Right renal pelvis (tissue), 4 donors: ENCODE measurements at regions not wholly inside any gene's neighbourhood (a gene's known extent, or its start where the extent isn't known, plus 50 kb on each side); places are given as distances from the start of the nearest gene placed in this dataset.

Source experiments
- DNase-seq, 4 donors: peaks; one replicate each; pipeline ENCODE4 v3.0.0-alpha.2; 2013; ENCODE audit warnings: low read depth in 4 of 4, low spot score in 3 of 4, missing footprints in 1 of 4

DNA sequence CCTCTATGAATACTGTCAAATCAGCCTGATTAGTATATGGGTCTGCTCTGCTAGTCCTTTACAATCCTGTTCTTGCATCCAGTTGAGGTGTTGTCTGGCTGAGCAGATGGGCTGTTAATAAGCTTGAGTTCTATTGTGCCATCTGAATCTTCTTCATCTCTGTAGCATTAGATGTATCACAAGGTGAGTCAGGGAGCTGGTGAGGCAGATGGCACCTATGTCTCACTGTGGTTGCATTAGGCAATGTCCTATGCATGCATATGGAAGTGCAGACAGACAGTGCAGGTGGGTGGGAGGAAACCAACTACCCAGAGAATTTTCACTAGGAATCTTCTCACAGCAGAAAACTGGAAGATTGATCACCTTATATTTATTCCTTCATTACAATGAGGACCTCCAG is 165.7 kb upstream of the STXBP6 start:
- no peak for DNase-seq

DNA sequence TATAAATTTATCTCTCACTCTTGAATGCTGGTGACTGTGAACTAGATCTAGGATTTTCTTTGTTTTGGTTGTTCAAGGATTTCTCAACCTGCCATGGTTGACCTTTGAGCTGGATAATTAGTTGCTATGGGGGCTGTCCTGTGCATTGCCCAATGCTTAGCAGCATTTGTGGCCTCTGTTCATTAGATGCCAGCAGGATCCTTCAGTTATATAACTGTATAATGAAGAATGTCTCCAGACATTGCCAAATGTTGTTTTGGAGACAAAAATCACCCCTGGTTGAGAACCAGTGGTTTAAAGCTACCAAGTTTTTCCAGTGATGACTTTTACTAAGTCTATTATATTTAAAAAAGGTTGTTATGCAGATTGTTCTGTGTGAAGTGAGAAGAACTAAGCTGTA is 147.9 kb upstream of the STXBP6 start:
- no peak for DNase-seq

DNA sequence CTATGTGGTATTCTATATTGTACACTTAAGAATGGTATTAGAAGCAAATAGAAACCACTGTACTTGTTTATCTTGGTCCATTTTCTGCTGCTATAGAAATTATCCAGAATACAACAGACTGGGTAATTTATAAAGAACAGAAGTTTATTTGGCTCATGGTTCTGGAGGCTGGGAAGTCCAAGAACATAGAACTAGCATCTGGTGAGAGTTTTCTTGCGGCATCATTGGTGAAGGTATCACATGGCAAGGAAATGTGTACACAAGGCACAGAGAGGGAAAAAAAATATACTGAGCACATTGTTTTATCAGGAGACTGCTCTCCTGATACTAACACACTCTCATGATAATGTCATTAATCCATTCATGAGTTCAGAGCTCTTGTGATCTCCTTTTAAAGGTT is 130.3 kb upstream of the STXBP6 start:
- no peak for DNase-seq

DNA sequence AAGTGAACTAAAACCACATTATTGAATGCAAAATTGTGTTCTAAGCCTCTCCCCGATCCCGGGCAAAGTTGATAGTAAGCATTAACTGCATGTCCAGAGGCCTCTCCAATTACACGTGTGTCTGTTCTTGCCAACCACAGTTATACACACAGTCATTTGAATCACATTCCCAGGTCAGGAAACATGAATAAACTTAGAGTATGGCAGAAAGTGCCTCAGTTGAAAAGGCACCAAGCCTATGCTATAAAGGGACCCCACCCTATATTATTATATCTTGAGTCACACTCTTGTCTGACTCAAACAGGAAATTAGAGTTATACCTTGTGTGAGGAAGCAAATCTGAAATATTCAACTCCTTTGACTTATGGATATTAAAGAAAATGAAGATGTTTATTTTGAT is 128.3 kb upstream of the STXBP6 start:
- no peak for DNase-seq

DNA sequence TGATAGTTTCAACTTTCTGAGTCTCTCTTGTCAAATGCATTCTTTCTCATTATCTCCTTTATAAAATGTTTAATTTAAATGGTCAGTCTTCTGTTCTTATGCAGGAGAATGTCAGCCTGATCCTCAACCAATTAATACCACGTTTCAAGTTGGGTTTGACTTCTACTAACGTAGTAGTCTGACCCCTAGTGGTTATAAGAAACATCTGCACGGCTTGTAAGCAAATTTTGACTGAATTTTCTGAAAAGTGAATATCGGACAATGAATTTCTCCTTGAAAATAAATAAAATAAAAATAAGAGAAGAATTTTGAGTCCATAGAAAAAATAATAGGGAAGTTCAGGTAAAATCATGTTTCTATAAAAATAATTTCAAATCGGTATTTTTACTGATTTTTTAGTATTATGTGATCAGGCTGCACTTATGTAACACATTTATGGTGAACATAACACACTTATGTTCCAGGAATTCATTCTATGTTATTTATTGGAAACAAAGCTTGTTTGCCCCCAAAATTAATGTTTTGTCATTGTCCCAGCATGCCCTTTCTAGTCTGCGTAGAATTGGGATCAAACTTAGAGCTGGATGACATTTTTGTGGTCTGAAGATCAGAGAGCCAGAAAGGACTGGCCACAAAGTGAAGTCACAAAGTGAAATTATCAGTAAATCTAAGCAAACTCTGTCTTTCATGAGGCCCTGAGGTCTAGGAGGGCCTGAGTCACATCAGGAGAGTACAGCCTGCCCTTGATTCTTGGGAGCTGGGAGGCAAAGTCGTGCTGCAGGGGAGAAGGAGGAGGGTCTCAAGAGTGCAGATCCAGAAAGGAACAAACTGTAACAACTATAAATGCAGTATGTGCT is 101.2 kb upstream of the STXBP6 start:
- peak in 2 of 4 donors; percentile 18 to 19 for DNase-seq

DNA sequence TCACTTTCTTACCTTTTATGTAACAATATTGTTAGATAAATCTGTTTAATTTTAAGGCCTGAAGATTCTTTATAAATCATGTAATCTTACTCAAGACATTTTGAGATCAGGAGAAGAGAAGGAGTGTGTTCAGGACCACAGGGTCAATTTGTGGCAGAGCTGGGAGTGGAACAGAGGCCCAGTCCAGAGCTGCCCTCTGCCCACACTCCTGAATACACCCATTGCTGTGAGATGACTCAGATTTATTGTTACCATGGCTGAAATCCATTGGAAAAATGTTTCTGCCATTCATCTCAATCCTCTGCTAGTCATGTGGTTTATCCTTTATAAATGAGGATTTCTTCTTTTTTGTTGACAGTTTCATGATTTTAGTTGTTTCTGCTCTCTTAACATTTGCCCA is 100.5 kb upstream of the STXBP6 start:
- no peak for DNase-seq

DNA sequence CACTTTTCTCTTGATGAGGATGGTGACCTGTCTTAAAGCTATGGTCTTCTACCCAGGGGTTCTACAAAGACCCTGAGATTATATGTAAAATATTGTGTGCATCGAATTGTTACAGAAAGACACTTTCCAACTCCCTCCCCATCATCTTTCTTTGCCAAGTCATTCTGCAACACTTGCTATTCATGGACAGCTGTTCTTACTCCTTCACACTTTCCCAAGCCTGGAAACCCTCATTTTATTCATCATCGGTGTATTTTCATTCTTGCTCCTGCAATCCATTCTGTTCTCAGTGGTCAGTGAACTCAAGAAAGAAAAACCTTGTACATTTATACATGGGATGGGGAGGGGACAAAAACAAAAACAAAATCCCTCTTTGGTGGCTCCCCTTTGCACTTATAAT is 90.5 kb upstream of the STXBP6 start:
- no peak for DNase-seq

DNA sequence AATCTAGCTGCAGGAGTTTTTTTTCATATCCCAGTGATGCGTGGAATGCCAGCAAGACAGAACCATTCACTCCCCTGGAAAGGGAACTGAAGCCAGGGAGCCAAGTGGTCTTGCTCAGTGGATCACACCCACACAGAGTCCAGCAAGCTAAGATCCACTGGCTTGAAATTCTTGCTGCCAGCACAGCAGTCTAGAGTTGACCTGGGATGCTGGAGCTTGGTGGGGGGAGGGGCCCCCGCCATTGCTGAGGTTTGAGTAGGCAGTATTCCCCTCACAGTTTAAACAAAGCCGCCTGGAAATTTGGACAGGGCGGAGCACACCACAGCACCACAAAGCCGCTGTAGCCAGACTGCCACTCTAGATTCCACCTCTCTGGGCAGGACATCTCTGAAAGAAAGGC is 86.9 kb upstream of the STXBP6 start:
- no peak for DNase-seq

DNA sequence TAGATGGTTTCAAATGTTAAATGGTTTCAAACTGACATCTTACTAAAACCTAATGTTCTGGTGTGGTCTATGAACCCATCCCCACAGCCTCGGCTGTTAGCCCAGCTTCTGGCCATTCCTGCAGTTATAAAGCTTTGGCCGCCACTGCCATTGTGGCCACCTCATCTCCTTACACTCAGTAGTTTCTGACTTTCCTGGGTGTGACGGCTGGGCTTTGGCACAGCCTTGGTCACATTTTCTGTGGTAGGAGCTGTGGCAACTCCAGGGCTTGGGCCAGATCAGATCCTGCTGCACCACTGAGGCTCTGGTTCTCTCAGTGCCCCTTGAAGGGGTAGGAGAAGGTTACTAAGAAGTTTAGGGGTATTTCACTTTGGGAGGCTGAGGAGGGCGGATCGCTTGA is 84.2 kb upstream of the STXBP6 start:
- DNase-seq: no peak

DNA sequence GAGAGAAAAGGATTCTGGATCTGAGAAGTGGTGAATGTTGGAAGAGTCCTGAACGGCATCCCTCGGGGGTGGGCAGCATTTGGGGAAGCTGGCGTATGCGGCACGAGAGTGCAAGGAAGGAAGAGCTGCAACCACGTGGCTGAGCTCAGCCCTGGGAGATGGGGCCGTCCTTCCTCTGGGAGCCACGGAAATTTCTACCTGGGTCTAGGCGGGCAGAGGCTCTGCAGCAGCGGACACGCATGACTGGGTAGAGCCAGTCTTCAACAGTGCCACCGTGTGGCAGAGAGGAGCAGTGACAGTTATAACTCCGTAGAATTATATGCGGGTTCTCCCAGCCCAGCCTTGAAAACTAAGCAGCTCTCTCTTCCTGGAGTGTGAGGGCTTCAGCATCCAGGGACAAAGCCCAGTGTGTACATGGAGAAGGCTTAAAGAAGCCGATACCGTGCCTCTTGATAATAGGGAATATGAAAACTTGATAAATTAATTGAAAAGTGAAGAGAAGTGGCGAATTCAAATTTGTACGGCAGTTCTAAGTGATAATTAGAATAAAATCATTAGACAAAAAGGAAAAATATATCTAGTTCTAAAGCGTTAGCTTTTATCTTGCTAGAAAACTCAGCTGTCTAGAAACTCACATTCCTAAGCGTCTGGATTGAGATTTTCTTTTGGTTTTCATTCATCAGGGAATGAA is 82.9 kb upstream of the STXBP6 start:
- DNase-seq: peak; percentile 18 to 52 (median 46)

DNA sequence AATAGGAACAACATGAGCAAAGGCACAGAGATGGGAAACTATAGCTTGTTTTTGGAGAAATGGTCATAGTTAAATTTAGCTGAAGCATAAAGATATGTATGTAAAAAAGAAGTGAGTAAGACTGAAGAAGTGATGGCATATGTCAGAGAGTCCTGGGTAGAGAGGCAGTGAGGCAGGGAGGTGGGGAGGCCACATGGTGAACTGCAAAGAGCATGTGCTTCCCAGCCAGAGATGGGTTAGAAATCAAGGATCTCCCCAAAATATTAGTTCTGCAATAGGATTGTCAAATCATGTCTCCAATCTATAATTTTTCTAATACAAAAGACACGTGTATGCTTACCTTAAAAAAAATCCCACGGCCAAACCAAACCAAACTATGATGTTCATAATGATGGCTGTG is 82.1 kb upstream of the STXBP6 start:
- no peak for DNase-seq

DNA sequence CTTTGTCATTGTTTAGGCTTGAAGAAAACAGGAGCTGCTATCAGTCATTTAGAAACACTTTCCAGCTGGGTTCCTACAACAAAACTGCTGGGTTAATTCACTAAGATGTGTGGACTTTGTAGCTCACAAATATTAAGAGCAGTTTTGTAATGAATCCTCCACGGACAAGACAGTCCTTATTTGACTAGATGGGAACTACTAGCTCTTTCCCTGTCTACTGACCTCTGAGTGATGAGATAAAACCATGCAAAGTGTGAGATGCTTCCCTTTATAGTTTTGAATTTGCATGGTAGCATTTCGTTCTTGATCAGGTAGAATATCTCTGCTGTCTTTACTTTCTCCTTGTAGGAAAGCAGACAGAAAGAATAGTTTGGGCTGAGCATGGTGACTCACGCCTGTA is 72.9 kb upstream of the STXBP6 start:
- DNase-seq: no peak

DNA sequence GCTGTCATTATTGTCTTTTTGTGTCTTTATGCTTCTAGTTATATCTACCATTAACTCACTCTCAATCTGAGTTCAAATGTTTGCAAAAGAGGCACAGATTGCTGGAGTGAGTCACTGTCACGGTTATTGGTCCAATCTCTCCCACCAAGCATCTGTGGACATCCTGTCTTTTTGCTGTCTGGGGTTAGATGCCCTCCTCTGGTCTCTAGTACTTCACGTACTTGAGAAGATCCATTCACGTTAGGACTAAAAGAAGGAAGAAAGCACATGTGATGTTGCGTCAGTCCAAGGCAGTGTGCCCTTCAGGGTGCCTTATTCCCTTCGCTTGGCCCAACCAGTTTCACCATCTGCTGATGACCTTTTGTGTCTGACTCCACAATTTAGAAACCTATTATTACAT is 72.3 kb upstream of the STXBP6 start:
- no peak for DNase-seq

DNA sequence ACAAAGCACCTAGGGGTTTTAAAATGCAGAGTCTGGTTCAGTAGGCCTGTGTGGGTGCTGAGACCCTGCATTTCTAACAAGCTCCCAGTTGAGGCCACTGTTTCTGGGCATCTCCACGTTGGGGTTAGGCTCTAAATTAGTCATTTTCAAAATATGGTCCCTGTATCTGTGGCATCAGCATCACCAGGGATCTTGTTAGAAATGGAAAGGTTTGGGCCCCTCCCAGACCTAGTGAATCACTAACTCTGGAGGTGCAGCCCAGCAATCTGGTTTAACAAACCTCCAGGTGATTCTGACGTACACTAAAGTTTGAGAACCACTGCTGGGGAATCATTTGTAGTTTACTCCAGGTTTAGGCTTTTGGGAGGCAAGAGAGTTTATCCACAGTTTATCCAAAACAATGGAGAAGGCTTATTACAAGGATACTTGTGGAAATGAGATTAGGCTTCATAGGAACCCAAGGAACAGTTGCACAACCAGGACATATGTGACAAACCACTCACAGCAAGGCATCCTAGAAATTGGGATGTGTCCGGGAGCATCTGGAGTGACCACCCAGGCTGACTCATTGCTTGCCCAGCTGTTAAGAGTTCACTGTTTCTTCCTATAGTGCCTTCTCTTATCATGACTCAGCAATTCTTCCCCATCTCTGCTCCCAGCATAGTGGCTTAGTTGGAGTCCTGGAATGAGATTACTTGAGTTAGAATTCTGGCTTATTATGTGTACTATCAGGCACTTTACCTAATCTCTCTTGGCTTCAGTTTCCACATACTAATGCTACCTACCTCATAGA is 71.6 kb upstream of the STXBP6 start:
- no peak for DNase-seq

DNA sequence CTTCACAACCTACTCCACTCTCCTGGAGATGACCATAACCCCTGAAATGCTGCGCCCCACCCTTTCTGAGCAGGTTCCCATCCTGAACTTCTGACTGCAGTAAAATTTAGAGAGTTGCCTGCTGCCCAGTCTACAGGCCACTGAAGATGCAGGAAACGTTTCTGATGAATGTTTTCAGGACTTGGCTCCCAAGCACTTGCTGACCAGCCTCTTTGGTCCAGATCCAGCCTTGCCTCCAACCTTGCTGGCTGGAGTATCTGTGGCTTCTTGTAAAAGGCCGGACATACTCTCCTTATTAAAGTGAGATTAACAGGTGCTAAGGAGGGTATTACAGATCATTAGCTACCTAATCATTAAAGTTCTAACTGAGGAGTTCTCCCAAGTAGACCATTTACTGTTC is 70.3 kb upstream of the STXBP6 start:
- no peak for DNase-seq

DNA sequence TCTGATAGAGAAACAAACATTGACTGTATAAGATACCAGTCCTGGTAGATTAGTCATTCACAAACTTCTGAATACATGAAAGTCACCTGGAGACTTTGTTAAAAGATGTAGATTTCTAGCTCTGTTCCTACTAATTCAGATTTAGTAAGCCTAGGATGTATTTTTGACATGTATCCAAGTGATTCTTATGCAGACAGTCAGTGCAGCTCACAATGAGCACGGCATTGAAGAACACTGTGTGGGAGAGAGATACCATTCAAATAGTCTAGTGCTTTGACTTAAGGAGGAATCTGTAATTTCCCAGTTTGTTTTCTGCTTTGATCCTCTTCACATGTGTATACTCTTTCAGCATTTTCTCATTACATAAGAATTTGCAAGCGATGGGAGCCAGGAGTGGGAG is 68.7 kb upstream of the STXBP6 start:
- DNase-seq: no peak

DNA sequence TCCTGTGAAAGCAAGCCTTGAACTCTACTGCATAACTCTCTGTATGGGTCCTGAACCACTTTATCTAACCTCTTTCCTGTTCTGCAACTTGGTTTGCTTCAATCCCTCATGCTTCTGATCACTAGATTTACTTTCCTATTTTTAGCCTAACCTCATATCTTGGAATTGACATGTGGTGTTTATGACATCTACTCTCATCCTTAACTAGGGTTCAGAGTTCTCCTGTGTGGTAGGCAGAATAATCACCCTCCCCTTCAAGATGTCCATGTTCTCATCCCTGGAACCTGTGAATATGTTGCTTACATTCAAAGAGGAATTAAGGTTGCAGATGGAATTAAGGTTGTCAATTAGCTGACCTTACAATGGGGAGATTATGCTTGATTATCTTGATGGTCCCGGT is 67.4 kb upstream of the STXBP6 start:
- DNase-seq: no peak

DNA sequence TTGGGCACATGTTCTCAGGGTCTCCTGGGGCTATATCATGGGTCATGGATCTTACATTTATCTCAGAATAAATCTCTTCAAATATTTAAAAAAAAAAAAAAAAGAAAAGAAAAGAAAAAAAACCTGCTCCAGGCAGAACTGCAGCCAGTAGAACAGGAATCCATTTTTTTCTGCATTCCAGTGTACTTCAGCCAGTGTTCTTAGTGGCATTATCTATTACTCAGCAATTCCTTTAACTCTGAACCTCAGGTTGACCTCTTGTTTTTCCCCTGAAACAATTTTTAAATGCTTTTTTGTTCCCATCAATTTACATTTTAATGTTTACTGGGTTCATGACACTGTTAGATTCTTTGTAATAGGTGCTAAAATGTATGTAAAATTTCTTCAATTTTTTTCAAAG is 66.7 kb upstream of the STXBP6 start:
- DNase-seq: no peak

DNA sequence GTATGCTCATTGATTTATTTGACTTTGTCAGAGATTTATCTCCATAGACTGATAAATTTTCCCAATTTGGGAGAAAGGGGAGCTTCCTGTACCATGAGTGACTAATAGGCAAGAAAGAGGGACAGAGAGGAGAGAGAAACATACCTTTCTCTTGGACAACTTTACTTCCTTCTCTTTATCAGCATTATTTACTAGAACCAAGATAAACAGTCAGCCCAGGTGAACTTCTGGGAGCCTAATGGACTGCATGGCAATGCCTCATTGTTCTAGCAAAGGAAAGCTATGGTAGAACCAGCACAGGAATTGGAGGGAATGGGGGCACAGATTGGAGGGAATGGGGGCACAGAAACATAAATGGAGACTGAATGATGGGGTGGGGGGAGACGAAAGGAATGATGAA is 63.4 kb upstream of the STXBP6 start:
- no peak for DNase-seq

DNA sequence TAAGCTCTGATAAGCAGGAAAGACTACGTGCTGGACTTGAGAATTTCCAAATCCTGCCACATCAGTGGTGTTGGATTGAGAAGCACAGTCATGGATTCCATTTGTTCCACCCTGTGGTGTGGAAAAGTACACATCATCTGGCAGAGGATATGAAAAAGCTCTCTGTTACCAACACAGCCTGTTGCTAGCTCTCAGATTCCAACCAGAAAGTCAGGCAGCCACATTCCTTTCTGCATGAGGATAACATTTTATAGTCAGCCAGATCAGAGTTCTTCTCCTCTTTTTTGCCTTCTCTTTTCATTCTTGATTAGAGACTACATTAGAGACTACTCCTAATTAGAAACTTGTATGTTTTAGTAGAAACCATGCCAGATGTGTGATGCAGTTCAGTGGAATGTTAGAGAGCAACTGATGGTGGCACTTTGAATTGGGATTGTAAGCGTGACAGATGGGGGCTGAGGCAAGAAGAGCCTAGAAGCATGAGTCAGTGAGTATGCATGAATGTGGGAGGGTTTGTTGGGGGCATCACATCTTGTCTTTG is 61.2 kb upstream of the STXBP6 start:
- peak in 1 of 4 donors; percentile 20 for DNase-seq

DNA sequence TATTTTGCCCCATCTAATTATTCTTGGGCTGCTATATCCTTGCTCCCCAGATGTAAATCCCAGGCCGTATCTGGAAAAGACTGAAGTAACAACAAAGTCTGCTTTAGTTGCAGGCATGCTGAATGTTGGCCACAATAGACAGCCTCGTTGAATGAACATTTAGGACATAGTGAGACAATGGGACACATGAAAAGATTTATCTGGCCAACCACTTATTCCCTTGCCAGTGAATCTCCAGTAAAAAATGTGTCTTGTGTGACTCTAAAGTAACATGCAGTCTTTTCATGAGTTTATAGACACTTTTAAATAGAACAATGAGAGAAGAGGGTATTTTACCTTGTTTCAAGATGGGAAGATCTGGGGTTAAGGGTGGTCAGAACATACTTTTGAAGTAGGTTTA is 60.2 kb upstream of the STXBP6 start:
- DNase-seq: no peak
